Right forelimb (tissue), 1 donor: ENCODE measurements at regions not wholly inside any gene's neighbourhood (a gene's known extent, or its start where the extent isn't known, plus 50 kb on each side); places are given as distances from the start of the nearest gene placed in this dataset.
"Not testable (repeated sequence)": the region's sequence is repeated elsewhere in the genome, so short reads cannot be mapped to it uniquely, and the experiment has no call there.

ENCODE experiments used
- DNase-seq: peaks from one replicate; pipeline ENCODE4 v3.0.0-alpha.2; 2018

DNA sequence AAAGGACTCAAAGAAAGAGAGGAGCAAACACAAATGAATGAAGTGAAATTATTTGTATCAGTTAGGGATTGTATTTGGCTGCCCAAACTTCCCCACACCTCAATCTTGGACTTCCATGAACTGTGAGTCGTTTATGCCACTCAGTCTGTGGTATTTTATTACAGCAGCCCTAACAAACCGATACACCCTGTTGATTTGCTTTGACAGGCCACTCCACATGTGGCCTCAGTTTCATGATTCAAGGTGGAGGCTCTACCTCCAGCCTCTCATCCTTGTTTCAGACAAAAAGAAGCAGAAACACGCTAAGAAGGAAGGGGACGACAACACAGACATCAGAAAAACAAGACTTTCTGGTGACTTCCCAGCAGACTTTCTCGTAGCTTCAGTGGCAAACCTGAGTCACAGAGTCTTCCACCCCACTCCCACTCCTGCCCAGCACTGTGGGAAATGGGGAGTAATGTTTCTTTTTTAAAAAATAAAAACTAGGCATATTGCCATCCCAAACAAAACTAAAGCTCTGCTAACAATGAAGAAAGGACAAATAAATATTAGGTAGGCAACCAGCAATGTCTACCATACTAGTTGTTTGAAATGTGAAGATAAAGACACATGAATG lies 52.2 kb upstream of the ABCA1 start:
- DNase-seq: no peak

GRCh38 chr9:104981543-104982129 lies 53.7 kb upstream of the ABCA1 start:
- no peak for DNase-seq

DNA sequence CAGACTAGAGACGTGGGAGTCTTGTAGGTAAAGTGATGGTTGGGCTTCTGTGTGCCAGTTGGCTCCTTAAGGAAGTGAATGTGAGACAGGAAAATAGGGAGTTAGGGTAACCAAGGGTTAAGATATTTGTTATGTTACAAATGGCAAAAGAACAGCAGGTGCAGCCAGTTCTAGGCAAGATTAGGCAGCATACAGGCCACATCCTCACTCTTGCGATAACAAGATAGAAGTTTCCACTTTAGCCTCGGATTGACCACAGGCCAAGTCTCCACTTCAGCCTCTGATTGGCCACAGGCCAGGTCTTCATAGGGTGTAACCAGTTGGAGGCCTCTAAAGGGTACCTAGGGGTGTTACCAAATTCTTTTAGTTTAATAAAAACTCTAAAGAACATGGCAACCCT lies 54.6 kb upstream of the ABCA1 start:
- no peak for DNase-seq

DNA sequence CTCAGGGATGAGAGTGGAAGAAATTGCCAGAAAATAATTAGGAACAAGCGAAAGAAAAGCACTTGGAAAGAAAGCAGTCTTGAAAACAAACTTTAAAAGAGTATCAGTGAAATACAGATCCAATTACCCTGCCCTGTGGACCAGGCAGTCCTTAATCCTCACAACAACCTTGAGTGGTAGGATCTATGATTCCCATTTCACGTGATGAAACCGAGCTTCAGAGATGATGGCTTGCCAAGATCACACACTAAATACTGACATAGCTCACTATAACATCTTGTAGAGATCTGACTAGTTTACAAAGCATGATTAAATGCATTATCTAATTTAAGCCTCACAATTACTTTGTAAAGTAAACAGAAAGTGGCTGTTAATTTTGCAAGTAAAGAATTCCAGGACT lies 55.5 kb upstream of the ABCA1 start:
- DNase-seq: no peak

DNA sequence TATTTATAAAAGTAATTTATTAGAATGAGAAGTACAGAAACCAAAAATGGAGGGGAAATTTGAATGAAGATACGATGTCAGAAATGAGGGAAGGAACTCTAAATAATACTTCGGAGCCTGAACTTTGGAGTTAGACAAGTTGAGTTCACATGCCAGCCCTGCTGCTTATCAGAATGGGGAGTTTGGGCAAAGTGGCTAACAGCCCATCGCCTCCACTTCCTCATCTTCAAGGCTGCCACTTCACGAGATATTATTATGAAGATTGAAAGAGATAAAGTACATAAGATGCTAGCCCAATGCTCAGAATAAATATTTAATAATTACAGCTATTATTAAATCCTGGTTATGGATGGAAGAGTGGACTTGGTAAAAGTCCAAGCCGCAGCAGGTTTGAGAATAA lies 56.2 kb upstream of the ABCA1 start:
- no peak for DNase-seq

DNA sequence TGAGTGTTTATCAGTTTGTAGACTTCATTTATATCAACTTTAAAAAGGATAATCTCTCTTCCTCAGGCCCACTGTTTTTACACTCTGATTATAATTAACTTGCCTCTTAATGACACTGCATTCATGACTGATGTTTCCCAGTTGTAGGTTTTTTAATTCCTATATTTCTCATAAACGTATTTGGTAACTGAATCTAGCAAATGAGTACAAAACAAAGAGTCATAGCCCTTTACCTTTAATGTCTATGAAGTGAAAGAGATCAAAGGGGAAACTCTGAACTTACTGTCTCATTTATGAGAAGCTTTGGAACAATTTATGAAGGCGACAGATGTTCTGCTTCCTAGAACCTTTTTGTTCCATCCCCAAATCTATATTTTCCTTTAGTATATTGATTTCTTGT lies 56.6 kb upstream of the ABCA1 start:
- no peak for DNase-seq

DNA sequence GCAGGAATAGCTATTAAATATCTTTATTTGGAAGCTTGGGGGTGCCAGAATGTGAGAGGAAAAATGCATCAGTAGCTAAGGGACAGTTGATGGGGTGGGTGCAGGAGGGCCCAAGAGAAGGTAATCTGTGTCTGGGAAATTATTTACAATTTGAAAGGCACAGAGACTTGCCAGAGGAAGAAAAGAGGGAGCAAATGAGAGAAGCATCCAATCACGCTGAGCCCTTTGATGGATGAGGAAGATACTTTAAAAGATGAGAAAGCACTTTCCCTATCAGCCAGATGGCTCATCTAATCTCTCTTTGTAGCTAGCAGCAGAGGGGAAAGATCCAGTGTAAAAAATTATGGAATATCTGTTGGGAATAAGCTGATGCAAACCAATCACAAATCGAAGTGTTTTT lies 57.0 kb upstream of the ABCA1 start:
- no peak for DNase-seq

DNA sequence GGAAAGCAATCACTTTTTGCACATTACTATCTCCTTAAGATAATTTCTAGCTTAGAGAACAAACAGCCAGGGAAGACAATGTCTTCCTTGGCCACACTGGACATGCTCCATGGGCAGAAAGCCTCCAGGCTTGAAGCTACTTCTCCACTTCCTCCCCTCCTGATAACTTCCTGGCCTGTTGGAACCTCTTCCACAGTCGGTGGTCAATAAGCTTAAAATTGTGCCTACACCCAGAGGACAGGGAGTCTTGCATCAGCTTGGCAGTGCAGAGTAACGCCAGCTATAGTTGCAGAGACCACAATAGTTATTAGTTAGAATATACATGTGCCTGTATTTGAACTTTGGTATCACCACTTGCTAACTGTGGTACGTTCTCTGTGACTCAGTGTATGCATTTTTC lies 58.1 kb upstream of the ABCA1 start:
- DNase-seq: no peak

GRCh38 chr9:104987743-104988142 lies 59.8 kb upstream of the ABCA1 start:
- DNase-seq: no peak

- DNase-seq: no peak
These were observed 60.6 kb upstream of the ABCA1 start for GRCh38 chr9:104988539-104988938.

- DNase-seq: peak; percentile 90
These were observed 63.4 kb upstream of the ABCA1 start for GRCh38 chr9:104991144-104991953.

DNA sequence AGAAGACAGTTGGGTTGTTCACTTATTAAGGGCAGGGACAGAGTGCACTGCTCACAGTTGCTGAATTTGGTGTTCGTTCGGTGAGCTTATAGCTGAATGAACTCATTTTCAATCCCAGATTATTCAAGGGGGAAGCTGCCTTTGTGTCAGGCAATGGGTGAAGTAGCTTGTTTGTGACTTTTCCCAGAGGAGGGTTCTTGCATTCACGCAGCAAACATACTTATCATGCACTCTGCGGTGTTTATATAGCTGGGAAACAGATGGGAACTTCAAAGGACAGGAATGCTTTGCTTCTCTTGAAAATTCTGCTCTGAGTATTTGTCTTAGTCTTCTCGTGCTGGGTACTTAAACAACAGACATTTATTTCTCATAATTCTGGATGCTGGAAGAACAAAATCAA lies 64.7 kb upstream of the ABCA1 start:
- DNase-seq: no peak

- peak; percentile 55 for DNase-seq
These were observed 65.5 kb upstream of the ABCA1 start for GRCh38 chr9:104993291-104993963.

DNA sequence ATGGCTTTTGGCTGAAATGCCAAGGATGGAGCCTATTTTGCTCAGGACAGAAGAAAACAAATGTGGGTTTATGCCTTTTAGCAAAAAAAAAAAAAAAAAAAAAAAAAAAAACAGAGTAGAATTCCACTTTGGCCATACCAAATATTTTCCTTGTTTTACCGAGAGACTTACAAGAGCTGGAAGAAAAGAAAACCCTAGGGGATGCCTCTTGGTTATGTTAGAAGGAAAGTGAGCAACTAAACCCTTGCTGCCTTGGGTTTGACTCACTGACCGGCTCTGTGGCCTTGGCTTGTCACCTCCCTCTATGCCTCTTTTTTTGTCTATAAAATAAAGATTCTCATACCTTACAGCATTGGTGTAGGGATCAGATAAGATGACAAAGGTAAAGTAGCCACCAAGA lies 69.6 kb upstream of the ABCA1 start:
- DNase-seq: no peak

DNA sequence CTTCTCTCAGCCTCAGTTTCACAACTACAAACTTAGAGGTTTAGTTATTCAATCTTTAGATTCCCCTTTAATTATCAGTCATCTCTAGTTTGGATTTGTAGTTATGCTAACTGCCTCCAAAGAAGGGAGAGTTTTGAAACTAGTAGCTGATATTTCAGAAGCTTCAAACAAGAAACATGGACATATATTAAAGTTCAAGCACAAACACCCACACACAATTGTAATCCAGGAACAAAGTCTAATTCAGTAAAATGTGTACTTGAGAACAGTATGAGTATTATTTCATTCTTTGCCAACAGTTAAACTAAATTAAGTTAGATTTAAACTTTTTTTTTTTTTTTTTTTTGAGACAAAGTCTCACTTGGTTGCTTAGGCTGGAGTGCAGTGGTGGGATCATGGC lies 71.2 kb upstream of the ABCA1 start:
- no peak for DNase-seq

DNA sequence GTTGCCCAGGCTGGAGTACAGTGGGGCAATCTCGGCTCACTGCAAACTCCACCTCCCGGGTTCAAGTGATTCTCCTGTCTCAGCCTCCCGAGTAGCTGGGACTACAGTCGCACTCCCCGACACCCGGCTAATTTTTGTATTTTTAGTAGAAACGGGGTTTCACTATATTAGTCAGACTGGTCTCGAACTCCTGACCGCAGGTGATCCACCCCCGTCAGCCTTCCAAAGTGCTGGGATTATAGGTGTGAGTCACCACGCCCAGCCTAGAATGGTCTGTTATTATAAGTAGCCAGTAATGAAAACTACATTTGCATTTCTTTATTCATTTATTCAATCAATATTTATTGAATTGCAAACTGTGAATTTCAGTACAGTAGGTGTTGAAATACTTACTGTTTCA lies 72.6 kb upstream of the ABCA1 start:
- not testable (repeated sequence) for DNase-seq

DNA sequence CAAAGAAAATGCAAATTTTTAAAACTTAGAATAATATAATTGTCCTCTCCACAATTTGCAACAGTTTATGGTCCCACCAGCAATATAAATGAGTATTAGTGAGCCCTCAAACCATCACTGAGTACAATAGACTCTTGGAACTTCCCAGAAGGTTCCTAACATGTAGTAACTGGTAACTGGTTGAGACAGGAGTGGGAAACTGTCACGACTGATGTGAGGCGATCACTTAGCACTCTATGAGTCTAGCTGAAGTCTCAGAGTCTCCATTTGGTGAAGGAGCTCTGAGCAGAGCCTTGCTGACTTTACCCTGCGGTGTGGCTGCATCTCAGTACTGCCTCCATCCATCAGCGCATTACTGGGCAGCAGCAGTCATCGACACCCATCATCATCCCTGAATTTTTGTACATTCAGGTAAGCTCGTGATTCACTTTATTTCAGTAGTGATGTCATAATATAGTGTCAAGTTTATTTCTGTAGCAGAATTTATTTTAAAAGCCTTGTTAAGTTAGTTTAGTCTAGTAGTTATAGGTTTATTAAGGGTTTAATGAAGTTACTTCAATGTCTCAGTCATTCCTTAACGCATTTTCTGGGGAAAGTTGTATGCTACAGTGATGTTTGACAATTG lies 76.6 kb upstream of the ABCA1 start:
- DNase-seq: no peak

GRCh38 chr9:105005186-105005585 lies 77.2 kb upstream of the ABCA1 start:
- no peak for DNase-seq

DNA sequence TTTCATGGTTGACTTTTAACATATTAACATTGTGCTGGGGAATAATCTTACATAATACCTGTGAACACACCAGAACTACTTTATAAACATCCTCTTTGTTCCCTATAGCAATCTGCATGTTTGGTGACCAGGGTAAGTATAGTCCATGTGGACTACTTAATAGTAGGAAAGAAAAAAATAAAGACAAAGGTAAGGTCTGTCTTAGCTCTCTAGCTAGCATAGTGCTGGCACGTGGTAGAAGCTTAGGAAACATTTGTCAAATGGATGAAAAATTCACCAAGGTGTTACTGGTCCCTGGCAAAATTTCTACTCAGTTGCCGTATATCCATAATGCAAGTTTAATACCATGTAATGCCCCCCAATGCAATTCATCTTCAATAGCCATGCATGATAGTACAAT lies 78.6 kb upstream of the ABCA1 start:
- no peak for DNase-seq

GRCh38 chr9:105007143-105007542 lies 79.2 kb upstream of the ABCA1 start:
- no peak for DNase-seq

DNA sequence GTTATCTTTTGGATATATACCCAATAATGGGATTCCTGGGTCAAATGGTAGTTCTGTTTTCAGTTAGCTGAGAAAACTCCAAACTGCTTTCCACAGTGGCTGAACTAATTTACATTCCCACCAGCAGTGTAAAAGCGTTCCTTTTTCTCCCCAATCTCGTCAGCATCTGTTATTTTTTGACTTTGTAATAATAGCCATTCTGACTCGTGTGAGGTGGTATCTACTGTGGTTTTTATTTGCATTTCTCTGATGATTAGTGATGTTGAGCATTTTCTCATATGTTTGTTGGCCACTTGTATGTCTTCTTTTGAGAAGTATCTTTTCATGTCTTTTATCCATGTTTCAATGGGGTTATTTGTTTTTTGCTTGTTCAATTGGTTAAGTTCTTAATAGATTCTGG lies 82.1 kb upstream of the ABCA1 start:
- not testable (repeated sequence) for DNase-seq

- DNase-seq: no peak
These were observed 94.0 kb upstream of the ABCA1 start for GRCh38 chr9:105021917-105022316.

DNA sequence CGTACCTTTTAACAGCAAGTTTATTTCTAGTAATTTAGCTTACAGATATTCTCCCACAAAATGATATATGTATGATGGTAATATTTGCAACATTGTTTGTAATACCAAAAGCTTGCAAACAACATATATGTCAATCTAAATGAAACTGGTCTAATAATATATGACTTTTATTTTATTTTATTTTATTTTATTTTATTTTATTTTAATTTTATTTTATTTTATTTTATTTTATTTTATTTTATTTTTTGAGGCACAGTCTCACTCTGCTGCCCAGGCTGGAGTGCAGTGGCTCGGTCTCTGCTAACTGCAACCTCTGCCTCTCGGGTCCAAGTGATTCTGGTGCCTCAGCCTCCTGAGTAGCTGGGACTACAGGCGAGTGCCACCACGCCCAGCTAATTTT lies 94.6 kb upstream of the ABCA1 start:
- not testable (repeated sequence) for DNase-seq
